ENCODE measurements at regions not wholly inside any gene's neighbourhood (a gene's known extent, or its start where the extent isn't known, plus 50 kb on each side); places are given as distances from the start of the nearest gene placed in this dataset.

- TF ChIP-seq ZNF112 (tag by site-specific recombination; IDR thresholded peaks at IDR 0.05) (no peak), ZBTB44 (tag by site-specific recombination; IDR thresholded peaks at IDR 0.05) (no peak), CTCF (tag by site-specific recombination; IDR thresholded peaks at IDR 0.05) (no peak), MZF1 (tag by site-specific recombination; IDR thresholded peaks at IDR 0.05; ENCODE audit: borderline replicate concordance) (no peak), ZNF624 (tag by site-specific recombination; IDR thresholded peaks at IDR 0.05) (no peak), ZNF354C (tag by site-specific recombination; IDR thresholded peaks at IDR 0.05; ENCODE audit: borderline replicate concordance, low read depth) (no peak), ZNF580 (tag by site-specific recombination; IDR thresholded peaks at IDR 0.05) (no peak), ZNF660 (tag by site-specific recombination; IDR thresholded peaks at IDR 0.05) (no peak), KLF10 (tag by site-specific recombination; IDR thresholded peaks at IDR 0.05) (no peak), ZNF488 (tag by site-specific recombination; IDR thresholded peaks at IDR 0.05) (no peak), ZNF639 (tag by site-specific recombination; IDR thresholded peaks at IDR 0.05) (no peak), ZNF404 (tag by site-specific recombination; IDR thresholded peaks at IDR 0.05) (no peak), ZNF785 (tag by site-specific recombination; IDR thresholded peaks at IDR 0.05) (no peak), ZNF114 (tag by site-specific recombination; IDR thresholded peaks at IDR 0.05) (no peak)
These were observed 92.7 kb upstream of the BMP2 start for GRCh38 chr20:6674831-6675230.
